ENCODE measurements at regions not wholly inside any gene's neighbourhood (a gene's known extent, or its start where the extent isn't known, plus 50 kb on each side); places are given as distances from the start of the nearest gene placed in this dataset.

GRCh38 chr9:107898761-107899160 is 409.2 kb upstream of the KLF4 start:
- Histone ChIP-seq H3K36me3 (no peaks in the 10 kb centered on the region), H3K27me3 (no peaks in the 10 kb centered on the region), H3K27ac (no peak overlapping the region), H3K4me1 (ENCODE audit: insufficient read depth) (peaks cover 6% of the 10 kb centered on the region), H3K4me3 (no peak overlapping the region), H3K9me3 (no peaks in the 10 kb centered on the region)
- TF ChIP-seq, protein P1, sequence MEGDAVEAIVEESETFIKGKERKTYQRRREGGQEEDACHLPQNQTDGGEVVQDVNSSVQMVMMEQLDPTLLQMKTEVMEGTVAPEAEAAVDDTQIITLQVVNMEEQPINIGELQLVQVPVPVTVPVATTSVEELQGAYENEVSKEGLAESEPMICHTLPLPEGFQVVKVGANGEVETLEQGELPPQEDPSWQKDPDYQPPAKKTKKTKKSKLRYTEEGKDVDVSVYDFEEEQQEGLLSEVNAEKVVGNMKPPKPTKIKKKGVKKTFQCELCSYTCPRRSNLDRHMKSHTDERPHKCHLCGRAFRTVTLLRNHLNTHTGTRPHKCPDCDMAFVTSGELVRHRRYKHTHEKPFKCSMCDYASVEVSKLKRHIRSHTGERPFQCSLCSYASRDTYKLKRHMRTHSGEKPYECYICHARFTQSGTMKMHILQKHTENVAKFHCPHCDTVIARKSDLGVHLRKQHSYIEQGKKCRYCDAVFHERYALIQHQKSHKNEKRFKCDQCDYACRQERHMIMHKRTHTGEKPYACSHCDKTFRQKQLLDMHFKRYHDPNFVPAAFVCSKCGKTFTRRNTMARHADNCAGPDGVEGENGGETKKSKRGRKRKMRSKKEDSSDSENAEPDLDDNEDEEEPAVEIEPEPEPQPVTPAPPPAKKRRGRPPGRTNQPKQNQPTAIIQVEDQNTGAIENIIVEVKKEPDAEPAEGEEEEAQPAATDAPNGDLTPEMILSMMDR (IDR thresholded peaks at IDR 0.05), result no peak
- TF ChIP-seq EP300 (IDR thresholded peaks at IDR 0.05), result no peak
- TF ChIP-seq POLR2A (IDR thresholded peaks at IDR 0.05), result no peak
- intact Hi-C loops (cut with DNase I), result no loop called here
- 12 to 40% (median 24%) methylated on average over 2 of the region's 2 CpGs for WGBS, 3 donors
- no peak for DNase-seq

- Histone ChIP-seq H3K36me3 (no peaks in the 10 kb centered on the region), H3K9me3 (no peaks in the 10 kb centered on the region), H3K27ac (no peak overlapping the region), H3K4me3 (no peak overlapping the region), H3K4me1 (ENCODE audit: insufficient read depth) (peaks cover 6% of the 10 kb centered on the region), H3K27me3 (no peaks in the 10 kb centered on the region)
- TF ChIP-seq, protein P1 (IDR thresholded peaks at IDR 0.05), result no peak
- WGBS, 3 donors, result 93 to 96% (median 93%) methylated on average over 1 of the region's 1 CpG
- intact Hi-C loops (cut with DNase I), result no loop called here
- DNase-seq, result no peak
These were observed 407.0 kb upstream of the KLF4 start for GRCh38 chr9:107896544-107896943.

DNA sequence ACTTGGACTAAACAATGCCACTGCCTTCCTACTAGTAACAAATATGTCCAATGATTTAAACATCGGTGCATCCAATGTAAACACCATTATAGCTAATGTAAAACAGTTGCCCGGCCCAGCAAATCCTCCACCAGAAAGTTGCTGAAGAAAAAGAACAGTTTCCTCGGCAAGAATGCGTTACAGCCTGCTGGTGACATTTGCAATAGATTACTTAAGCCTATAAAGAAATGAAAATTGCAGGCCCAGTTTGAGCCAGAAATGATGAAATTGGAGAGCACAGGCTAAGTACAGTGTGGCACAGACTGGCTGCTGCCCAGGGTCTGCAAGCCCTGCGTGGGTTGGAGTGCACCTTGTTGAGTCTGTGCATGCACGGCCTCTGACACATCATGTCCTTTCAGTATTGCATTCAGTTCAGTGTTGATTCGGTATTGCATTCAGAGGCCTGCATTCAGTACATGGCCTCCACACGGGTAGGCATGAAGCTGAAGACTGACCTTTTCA is 406.0 kb upstream of the KLF4 start:
- peak in 1 of 5 donors; percentile 21 for DNase-seq
- no peak overlapping the region for H3K27ac ChIP-seq
- H3K36me3 ChIP-seq, result no peaks in the 10 kb centered on the region
- H3K4me3 ChIP-seq, result no peak overlapping the region
- intact Hi-C loops (cut with DNase I), result no loop called here
- H3K9me3 ChIP-seq, result no peaks in the 10 kb centered on the region
- TF ChIP-seq EP300 (IDR thresholded peaks at IDR 0.05), result no peak
- TF ChIP-seq, protein P1 (IDR thresholded peaks at IDR 0.05), result no peak
- TF ChIP-seq POLR2A (IDR thresholded peaks at IDR 0.05), result no peak
- 53 to 63% (median 54%) methylated on average over 8 of the region's 8 CpGs for WGBS, 3 donors
- peaks cover 6% of the 10 kb centered on the region for H3K4me1 ChIP-seq (ENCODE audit: insufficient read depth)
- H3K27me3 ChIP-seq, result no peaks in the 10 kb centered on the region

DNA sequence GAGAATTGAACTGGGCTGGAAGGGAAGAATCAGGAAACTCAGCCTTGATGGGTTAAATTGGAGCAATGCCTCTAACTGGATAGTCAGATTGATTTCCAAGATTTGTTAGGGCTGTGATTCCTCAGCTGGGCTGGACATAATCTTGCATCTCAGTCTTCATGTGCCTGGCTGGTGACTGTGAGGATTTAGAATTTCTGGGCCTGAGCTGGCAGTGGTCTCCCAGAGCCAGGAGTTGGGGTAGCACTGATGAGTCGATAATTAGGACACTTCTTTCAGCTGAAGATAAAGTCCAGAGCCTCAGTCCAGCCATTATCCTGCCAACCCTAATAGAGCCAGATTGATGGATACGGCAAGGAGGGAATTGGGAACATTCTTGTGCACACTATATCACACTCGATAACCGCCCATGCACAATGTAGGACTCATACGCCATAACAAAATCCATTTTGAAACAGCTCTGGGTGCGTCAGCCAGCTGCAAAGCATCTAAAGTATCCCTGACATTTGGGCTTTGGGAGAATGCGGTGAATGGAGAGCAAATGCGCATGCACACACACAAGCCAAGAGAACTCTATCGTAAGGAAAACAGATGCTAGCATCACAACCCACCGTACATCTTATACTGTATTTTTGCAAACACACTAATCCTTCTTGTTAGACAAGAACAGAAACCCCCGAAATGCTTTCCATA is 405.1 kb upstream of the KLF4 start:
- 18 to 22% (median 19%) methylated on average over 11 of the region's 11 CpGs for WGBS, 3 donors
- no peak overlapping the region for H3K27ac ChIP-seq

More for the DNA sequence above, 405.1 kb upstream of the KLF4 start:
- intact Hi-C loops (cut with DNase I), result no loop called here
- H3K27me3 ChIP-seq, result no peaks in the 10 kb centered on the region
- H3K4me3 ChIP-seq, result no peak overlapping the region
- H3K4me1 ChIP-seq (ENCODE audit: insufficient read depth), result peaks cover 6% of the 10 kb centered on the region
- H3K9me3 ChIP-seq, result no peaks in the 10 kb centered on the region
- no peaks in the 10 kb centered on the region for H3K36me3 ChIP-seq
- TF ChIP-seq, protein P1 (IDR thresholded peaks at IDR 0.05), result no peak
- TF ChIP-seq EP300 (IDR thresholded peaks at IDR 0.05), result no peak
- TF ChIP-seq POLR2A (IDR thresholded peaks at IDR 0.05), result no peak
- peak; percentile 42 to 70 (median 53) for DNase-seq
